ENCODE measurements at regions not wholly inside any gene's neighbourhood (a gene's known extent, or its start where the extent isn't known, plus 50 kb on each side); places are given as distances from the start of the nearest gene placed in this dataset.

DNA sequence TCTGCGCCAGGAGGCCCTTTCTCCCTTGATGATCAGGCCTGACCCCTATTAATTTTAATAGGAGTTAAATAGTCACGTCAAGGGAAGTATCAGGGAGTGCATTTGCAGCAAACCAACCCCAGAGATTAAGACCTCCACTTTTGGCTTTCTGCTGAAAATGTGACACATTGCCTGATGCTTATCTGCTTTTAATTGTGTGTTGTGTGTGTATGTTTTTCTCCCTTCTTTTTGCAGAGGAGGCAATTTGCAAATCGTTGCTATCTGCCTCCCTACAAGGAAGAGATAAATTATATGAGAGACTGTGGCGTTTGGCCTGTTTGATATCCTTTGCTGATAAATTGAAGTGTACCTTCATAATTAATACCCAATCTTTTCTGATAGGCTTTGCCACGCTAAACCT lies 822.9 kb downstream of the VRK1 start:
- TF ChIP-seq, protein P1, sequence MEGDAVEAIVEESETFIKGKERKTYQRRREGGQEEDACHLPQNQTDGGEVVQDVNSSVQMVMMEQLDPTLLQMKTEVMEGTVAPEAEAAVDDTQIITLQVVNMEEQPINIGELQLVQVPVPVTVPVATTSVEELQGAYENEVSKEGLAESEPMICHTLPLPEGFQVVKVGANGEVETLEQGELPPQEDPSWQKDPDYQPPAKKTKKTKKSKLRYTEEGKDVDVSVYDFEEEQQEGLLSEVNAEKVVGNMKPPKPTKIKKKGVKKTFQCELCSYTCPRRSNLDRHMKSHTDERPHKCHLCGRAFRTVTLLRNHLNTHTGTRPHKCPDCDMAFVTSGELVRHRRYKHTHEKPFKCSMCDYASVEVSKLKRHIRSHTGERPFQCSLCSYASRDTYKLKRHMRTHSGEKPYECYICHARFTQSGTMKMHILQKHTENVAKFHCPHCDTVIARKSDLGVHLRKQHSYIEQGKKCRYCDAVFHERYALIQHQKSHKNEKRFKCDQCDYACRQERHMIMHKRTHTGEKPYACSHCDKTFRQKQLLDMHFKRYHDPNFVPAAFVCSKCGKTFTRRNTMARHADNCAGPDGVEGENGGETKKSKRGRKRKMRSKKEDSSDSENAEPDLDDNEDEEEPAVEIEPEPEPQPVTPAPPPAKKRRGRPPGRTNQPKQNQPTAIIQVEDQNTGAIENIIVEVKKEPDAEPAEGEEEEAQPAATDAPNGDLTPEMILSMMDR (IDR thresholded peaks at IDR 0.05), result no peak
- no peak for TF ChIP-seq POLR2A (IDR thresholded peaks at IDR 0.05)
